Erythroblast (primary cell): ENCODE measurements at regions not wholly inside any gene's neighbourhood (a gene's known extent, or its start where the extent isn't known, plus 50 kb on each side); places are given as distances from the start of the nearest gene placed in this dataset.
"Not testable (repeated sequence)": the region's sequence is repeated elsewhere in the genome, so short reads cannot be mapped to it uniquely, and the experiment has no call there.

Experiments used
- DNase-seq, 2 experiments: peaks; one replicate each; lab custom pipeline; 2025; lab: John Stamatoyannopoulos, UW
- GATA1 ChIP-seq: IDR thresholded peaks from 2 replicates; pipeline ENCODE4 v1.6.1; 2011; ENCODE audit warnings: low read depth, mild to moderate bottlenecking, control low read depth, low read length, moderate library complexity
- POLR2A ChIP-seq: IDR thresholded peaks from 2 replicates; pipeline ENCODE4 v1.6.1; 2011; ENCODE audit warnings: mild to moderate bottlenecking, low read length

- TF ChIP-seq GATA1 (no peak), POLR2A (no peak)
- DNase-seq, result no peak
Measured at GRCh38 chr2:219739066-219739465, 111.6 kb downstream of the SLC4A3 start.

GRCh38 chr2:219739866-219740440 is 112.5 kb downstream of the SLC4A3 start:
- DNase-seq, result no peak
- no peak for TF ChIP-seq POLR2A

- TF ChIP-seq GATA1 (no peak), POLR2A (no peak)
- no peak for DNase-seq
Measured at GRCh38 chr2:219743548-219743947, 116.1 kb downstream of the SLC4A3 start.

GRCh38 chr2:219744066-219744465 is 116.6 kb downstream of the SLC4A3 start:
- TF ChIP-seq POLR2A (no peak), GATA1 (no peak)
- no peak for DNase-seq

- no peak for DNase-seq
- no peak for TF ChIP-seq GATA1
- no peak for TF ChIP-seq POLR2A
Measured at GRCh38 chr2:219744600-219744999, 117.2 kb downstream of the SLC4A3 start.

GRCh38 chr2:219747637-219748036 is 120.2 kb downstream of the SLC4A3 start:
- no peak for TF ChIP-seq POLR2A
- no peak for TF ChIP-seq GATA1
- no peak for DNase-seq

GRCh38 chr2:219748671-219749570 is 121.5 kb downstream of the SLC4A3 start:
- TF ChIP-seq POLR2A (no peak), GATA1 (no peak)
- no peak for DNase-seq

- not testable (repeated sequence) for DNase-seq
Measured at GRCh38 chr2:219751121-219751520, 123.7 kb downstream of the SLC4A3 start.

- no peak for DNase-seq
- TF ChIP-seq POLR2A (no peak), GATA1 (no peak)
Measured at GRCh38 chr2:219752726-219753125, 125.3 kb downstream of the SLC4A3 start.

GRCh38 chr2:219758907-219759680 is 131.7 kb downstream of the SLC4A3 start:
- DNase-seq, result no peak
- TF ChIP-seq POLR2A (no peak), GATA1 (no peak)

- no peak for DNase-seq
Measured at GRCh38 chr2:219759801-219760200, 132.4 kb downstream of the SLC4A3 start.

GRCh38 chr2:219765231-219765911 is 137.9 kb downstream of the SLC4A3 start:
- no peak for DNase-seq
- no peak for TF ChIP-seq GATA1

More at GRCh38 chr2:219759801-219760200, 132.4 kb downstream of the SLC4A3 start:
- TF ChIP-seq GATA1 (no peak), POLR2A (no peak)

GRCh38 chr2:219766658-219767057 is 139.2 kb downstream of the SLC4A3 start:
- DNase-seq, result no peak
- TF ChIP-seq POLR2A (no peak), GATA1 (no peak)
